Mesothelial cell of epicardium (in vitro differentiated cells): ENCODE measurements at regions not wholly inside any gene's neighbourhood (a gene's known extent, or its start where the extent isn't known, plus 50 kb on each side); places are given as distances from the start of the nearest gene placed in this dataset.

Experiments used
- DNase-seq, 2 experiments: peaks; one replicate each; pipeline ENCODE4 v3.0.0; 2021; ENCODE audit warnings: low spot score in 2 of 2; ENCODE audit not compliant: unreplicated experiment in 2 of 2
- H3K27ac Mint-ChIP-seq: 2 replicates; pipeline ENCODE4 v1.8.0; 2021; ENCODE audit warnings: mixed read lengths
- H3K27me3 Mint-ChIP-seq: 2 replicates; pipeline ENCODE4 v1.8.0; 2021; ENCODE audit warnings: low read depth, mixed read lengths
- H3K36me3 Mint-ChIP-seq: 2 replicates; pipeline ENCODE4 v1.8.0; 2021; ENCODE audit warnings: mixed read lengths
- H3K4me1 Mint-ChIP-seq: 2 replicates; pipeline ENCODE4 v1.8.0; 2021; ENCODE audit warnings: mixed read lengths
- H3K4me3 Mint-ChIP-seq: 2 replicates; pipeline ENCODE4 v1.8.0; 2021; ENCODE audit warnings: mild to moderate bottlenecking, moderate library complexity, mixed read lengths
- H3K9me3 Mint-ChIP-seq: 2 replicates; pipeline ENCODE4 v1.8.0; 2021; ENCODE audit warnings: mixed read lengths
- TF ChIP-seq, protein P1 (sequence below): fragments of 200-600 bp; sonication (generic); IDR thresholded peaks from one replicate; pipeline ENCODE4 v1.5.0; 2021; ENCODE audit warnings: antibody characterized with exemption; ENCODE audit not compliant: unreplicated experiment

GRCh38 chr1:96983866-96984265 is 262.3 kb downstream of the PTBP2 start:
- Mint-ChIP-seq H3K4me1 (peaks cover 18% of the 10 kb centered on the region), H3K9me3 (peaks cover 18% of the 10 kb centered on the region), H3K27me3 (no peaks in the 10 kb centered on the region), H3K36me3 (peaks cover 3% of the 10 kb centered on the region), H3K4me3 (no peak overlapping the region), H3K27ac (no peak overlapping the region)
- TF ChIP-seq, protein P1, sequence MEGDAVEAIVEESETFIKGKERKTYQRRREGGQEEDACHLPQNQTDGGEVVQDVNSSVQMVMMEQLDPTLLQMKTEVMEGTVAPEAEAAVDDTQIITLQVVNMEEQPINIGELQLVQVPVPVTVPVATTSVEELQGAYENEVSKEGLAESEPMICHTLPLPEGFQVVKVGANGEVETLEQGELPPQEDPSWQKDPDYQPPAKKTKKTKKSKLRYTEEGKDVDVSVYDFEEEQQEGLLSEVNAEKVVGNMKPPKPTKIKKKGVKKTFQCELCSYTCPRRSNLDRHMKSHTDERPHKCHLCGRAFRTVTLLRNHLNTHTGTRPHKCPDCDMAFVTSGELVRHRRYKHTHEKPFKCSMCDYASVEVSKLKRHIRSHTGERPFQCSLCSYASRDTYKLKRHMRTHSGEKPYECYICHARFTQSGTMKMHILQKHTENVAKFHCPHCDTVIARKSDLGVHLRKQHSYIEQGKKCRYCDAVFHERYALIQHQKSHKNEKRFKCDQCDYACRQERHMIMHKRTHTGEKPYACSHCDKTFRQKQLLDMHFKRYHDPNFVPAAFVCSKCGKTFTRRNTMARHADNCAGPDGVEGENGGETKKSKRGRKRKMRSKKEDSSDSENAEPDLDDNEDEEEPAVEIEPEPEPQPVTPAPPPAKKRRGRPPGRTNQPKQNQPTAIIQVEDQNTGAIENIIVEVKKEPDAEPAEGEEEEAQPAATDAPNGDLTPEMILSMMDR = no peak
- no peak for DNase-seq

DNA sequence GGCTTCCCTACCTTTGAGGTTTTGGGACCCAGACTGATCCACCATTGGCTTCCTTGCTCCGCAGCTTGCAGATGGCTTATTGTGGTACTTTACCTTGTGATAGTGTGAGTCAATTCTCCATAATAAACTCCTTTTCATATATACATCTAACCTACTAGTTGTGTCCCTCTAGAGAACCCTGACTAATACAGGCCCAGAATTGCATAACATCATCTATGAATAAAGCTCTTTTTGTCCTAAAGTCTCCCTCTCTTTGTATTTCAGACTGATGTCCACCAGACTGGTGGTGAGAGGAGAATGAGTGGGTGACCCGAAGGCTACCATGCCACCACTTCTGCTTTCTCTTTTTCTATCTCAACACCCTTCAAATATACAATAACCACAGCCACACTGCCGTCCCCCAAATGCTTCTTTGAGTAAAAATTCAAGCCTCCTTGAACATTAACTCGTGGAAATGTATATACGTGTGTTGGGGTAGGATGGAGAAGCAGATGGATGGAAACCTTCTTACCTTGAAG is 265.7 kb downstream of the PTBP2 start:
- Mint-ChIP-seq H3K36me3 (peaks cover 3% of the 10 kb centered on the region), H3K4me1 (peaks cover 5% of the 10 kb centered on the region), H3K4me3 (no peak overlapping the region), H3K9me3 (peaks cover 18% of the 10 kb centered on the region), H3K27me3 (no peaks in the 10 kb centered on the region), H3K27ac (no peak overlapping the region)
- TF ChIP-seq, protein P1 = no peak
- DNase-seq = no peak

DNA sequence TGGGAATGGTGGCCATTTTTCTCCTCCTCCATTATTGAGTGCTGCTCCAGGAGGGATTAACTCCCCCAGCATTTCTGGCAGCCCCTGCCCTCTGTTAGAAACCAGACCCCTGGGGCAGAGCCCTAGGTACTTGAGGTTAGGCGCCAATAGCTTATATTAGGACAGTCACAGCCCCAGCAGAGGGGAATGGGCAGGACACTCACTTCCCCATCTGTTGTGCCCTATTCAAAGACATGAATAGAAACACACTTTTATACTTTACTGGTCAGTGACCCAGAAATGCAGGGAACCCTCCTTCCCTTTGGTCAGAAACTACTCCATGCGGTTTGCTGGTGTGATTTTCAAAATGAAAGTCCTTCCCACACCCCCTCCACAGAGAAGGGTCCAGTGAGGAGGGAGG is 267.7 kb downstream of the PTBP2 start:
- no peaks in the 10 kb centered on the region for H3K27me3 Mint-ChIP-seq
- H3K27ac Mint-ChIP-seq = no peak overlapping the region
- H3K9me3 Mint-ChIP-seq = peaks cover 18% of the 10 kb centered on the region
- H3K36me3 Mint-ChIP-seq = peaks cover 3% of the 10 kb centered on the region
- H3K4me3 Mint-ChIP-seq = no peak overlapping the region
- peaks cover 6% of the 10 kb centered on the region for H3K4me1 Mint-ChIP-seq
- DNase-seq = no peak
- TF ChIP-seq, protein P1 = no peak

GRCh38 chr1:96990136-96990535 is 268.6 kb downstream of the PTBP2 start:
- no peak for DNase-seq
- no peak overlapping the region for H3K27ac Mint-ChIP-seq
- no peak overlapping the region for H3K4me3 Mint-ChIP-seq
- peaks cover 3% of the 10 kb centered on the region for H3K36me3 Mint-ChIP-seq
- TF ChIP-seq, protein P1 = no peak
- peaks cover 15% of the 10 kb centered on the region for H3K9me3 Mint-ChIP-seq
- H3K27me3 Mint-ChIP-seq = no peaks in the 10 kb centered on the region
- peaks cover 6% of the 10 kb centered on the region for H3K4me1 Mint-ChIP-seq

- no peaks in the 10 kb centered on the region for H3K27me3 Mint-ChIP-seq
- DNase-seq = no peak
- no peak overlapping the region for H3K4me3 Mint-ChIP-seq
- TF ChIP-seq, protein P1 = no peak
- H3K9me3 Mint-ChIP-seq = peaks cover 4% of the 10 kb centered on the region
- H3K36me3 Mint-ChIP-seq = no peaks in the 10 kb centered on the region
- no peak overlapping the region for H3K27ac Mint-ChIP-seq
- H3K4me1 Mint-ChIP-seq = peaks cover 11% of the 10 kb centered on the region
Observed at GRCh38 chr1:96991261-96991660, 269.7 kb downstream of the PTBP2 start.

DNA sequence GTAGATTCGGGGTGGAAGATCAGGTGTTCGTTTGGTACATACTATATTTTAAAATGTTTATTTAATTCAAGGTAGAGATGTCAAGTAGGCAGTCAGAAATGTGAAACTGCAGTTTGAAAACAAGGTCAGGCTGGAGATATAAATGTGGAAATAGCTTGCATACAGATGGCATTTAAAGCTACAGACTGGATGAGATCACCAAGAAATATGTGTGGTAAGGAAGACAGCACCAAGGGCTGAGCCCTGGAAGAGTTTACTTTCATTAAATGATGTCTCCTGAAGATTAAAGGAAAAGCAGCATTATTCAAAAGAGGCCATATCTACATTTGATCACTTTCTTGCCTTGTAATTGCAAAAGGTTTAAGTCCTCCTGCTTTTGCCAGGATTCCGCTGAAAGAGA is 271.3 kb downstream of the PTBP2 start:
- TF ChIP-seq, protein P1 = no peak
- no peaks in the 10 kb centered on the region for H3K27me3 Mint-ChIP-seq
- H3K4me3 Mint-ChIP-seq = no peak overlapping the region
- no peak for DNase-seq
- no peak overlapping the region for H3K27ac Mint-ChIP-seq
- no peaks in the 10 kb centered on the region for H3K36me3 Mint-ChIP-seq
- H3K4me1 Mint-ChIP-seq = peaks cover 27% of the 10 kb centered on the region
- H3K9me3 Mint-ChIP-seq = no peaks in the 10 kb centered on the region
